DOHH2 (cell line): ENCODE measurements at regions not wholly inside any gene's neighbourhood (a gene's known extent, or its start where the extent isn't known, plus 50 kb on each side); places are given as distances from the start of the nearest gene placed in this dataset.

Source experiments
- CTCF ChIP-seq: fragments of 200-600 bp; sonication (generic); IDR thresholded peaks from one replicate; pipeline ENCODE4 v1.5.1; 2014; ENCODE audit warnings: antibody characterized with exemption, mild to moderate bottlenecking, low read depth, low read length; ENCODE audit not compliant: poor library complexity, severe bottlenecking
- EZH2phosphoT487 ChIP-seq: fragments of 200-600 bp; sonication (generic); IDR thresholded peaks from 2 replicates; pipeline ENCODE4 v1.6.1; 2017; ENCODE audit warnings: borderline replicate concordance, mild to moderate bottlenecking, antibody characterized with exemption, low read length, moderate library complexity, mixed read lengths

- TF ChIP-seq CTCF: no peak
- TF ChIP-seq EZH2phosphoT487: no peak
Observed at GRCh38 chr3:15952543-15953175, 154.9 kb upstream of the ANKRD28 start.
